Mucosa of gallbladder (tissue), 1 donor: ENCODE measurements at regions not wholly inside any gene's neighbourhood (a gene's known extent, or its start where the extent isn't known, plus 50 kb on each side); places are given as distances from the start of the nearest gene placed in this dataset.

Source experiments
- DNase-seq: peaks from one replicate; pipeline ENCODE4 v3.0.0-alpha.2; 2020; ENCODE audit warnings: low spot score
- donor health status: DM: no; HTN: no; CAD: no.

DNA sequence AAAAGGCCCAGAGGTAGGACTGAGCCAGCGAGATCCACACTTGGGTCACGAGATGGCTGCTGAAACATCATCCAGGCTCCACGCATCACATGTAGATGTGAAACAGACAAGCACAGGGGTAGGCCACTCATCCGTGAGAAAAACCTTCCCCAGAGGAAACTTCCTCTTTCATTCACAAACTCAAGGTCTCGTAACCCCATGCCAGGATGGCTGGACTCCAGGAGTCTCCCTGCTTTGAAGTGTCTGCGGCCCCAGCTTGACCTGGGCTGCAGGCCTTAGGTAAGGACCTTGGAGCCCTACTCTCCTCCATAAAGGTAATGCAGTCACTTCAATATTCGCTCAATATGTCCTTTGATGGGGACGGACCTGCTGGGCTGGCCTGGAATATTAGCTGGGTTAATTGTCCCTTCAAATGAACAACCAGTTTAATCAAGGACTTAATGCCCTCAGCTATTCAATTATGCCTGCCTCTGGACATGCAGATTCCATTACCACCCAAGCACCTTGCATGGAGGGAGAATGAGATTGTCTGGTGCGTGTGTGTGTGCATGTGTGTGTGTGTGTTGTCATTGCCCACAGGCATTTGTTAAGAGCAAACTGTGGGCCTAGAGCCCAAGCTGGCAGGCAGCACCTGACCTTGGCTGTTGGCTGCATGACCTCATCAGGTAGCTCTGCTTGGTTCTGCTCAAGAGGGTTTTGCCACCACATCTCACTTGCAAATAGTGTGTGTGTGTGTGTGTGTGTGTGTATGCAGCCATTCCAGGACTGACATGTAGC lies 186.9 kb upstream of the TLE3 start:
- DNase-seq: no peak

DNA sequence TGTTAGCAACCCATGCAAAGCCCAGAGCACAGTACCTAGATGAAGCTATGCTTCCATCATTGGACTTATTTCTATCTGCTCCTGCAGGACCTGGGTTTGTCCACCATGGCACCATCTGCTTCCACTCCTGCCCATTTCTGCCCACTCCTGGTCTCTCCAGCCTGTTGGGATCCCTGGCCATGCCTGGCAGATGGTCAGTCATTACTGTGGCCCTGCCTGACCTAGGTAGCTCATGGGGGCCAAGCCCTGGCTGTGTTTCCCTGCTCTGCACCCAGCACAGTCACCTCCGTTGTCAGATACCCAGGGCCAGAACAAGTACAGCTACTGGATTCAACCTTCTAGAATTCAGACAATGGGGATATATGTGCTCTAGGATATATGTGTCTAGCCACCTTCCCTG lies 185.8 kb upstream of the TLE3 start:
- DNase-seq: no peak

GRCh38 chr15:70281811-70282307 lies 184.1 kb upstream of the TLE3 start:
- DNase-seq: no peak

- no peak for DNase-seq
Observed at GRCh38 chr15:70281261-70281810, 183.6 kb upstream of the TLE3 start.

DNA sequence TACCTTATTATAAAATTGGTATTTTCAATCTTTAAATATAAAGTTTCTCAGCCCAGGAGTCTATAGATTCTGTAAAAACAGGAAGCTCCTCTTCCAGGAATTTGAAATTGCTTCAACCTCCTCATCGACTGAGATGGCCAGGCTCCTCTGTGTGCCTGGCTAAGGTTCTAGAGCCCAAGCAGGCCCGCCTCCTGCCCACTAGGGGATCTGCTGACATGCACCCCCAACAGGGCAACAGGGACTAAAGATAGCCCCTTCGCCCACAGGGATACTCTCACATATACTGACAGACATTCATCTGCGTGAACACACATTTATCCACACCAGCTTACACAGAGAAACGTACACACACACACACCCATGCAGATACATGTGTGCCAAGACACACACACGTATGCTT lies 183.1 kb upstream of the TLE3 start:
- DNase-seq: no peak

GRCh38 chr15:70279096-70279495 lies 181.4 kb upstream of the TLE3 start:
- no peak for DNase-seq

DNA sequence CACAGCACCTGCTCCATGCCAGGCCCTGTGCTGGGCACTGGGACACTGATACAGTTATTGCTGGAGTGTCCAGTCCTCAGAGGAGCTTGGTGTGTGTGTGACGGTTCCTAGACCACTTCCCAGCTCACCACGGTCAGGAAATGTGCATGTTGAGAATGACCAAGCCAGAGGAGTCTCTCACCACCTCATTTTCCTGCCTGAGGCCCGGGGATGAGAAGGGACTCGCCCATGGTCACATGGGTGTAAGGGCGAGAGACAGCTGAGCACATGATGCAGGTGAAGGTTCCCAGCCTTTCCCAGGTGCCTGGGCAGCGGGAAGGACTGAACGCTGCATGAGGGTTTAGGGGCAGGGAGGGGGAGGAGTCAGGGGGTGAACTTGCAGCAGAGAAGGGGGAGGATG lies 180.9 kb upstream of the TLE3 start:
- DNase-seq: no peak

GRCh38 chr15:70277556-70277955 lies 179.8 kb upstream of the TLE3 start:
- DNase-seq: no peak

- no peak for DNase-seq
Observed at GRCh38 chr15:70276401-70276800, 178.7 kb upstream of the TLE3 start.

- no peak for DNase-seq
Observed at GRCh38 chr15:70275461-70276138, 177.9 kb upstream of the TLE3 start.

DNA sequence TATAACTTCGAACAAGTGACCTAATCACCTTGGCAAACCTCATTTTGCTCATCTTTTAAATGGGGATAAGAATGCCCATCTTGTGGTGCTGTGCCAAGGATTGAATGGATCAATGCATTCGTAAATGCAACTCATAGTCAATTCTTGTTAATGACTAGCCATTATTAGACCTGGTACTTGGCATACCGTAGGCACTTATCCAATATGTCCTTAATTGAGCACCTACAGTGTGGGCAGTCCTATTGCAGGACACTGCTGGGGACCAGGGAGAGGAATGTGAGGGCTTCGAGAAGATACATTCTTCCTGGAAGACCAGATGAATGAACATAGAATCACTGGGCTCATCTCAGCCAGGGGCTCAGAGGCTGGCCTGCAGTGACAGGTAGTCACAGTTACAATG lies 177.2 kb upstream of the TLE3 start:
- no peak for DNase-seq

DNA sequence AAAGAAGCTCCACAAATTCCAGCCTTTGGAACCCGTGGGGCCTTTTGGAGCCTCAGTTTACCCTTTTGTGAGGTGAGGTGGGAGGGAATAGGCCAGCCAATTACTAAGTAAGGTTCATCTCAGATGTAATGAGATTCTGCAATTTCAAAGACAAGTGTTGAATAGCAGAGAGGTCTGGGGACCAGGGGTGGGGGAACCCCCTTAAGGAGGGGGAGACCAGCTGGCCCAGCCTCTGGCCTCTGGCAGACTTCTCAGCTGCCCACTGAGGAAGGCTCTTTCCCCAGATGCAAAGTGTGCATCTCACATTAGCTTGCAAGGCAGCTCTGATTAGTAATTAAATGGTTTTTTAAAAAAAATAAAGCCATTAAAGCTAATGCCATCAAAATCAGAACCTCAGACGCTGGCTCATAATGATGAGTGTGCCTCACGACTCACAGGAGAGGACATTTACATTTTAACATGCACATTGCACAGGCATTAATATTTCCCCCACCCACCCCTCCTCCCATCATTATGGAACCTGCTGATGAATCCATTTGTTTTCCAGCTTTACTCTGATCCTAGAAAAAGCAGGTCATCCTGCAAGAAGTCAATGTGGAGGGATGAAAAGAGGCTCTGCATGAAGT lies 176.7 kb upstream of the TLE3 start:
- DNase-seq: no peak

- no peak for DNase-seq
Observed at GRCh38 chr15:70273808-70274207, 176.1 kb upstream of the TLE3 start.

GRCh38 chr15:70272565-70273355 lies 175.0 kb upstream of the TLE3 start:
- DNase-seq: no peak

DNA sequence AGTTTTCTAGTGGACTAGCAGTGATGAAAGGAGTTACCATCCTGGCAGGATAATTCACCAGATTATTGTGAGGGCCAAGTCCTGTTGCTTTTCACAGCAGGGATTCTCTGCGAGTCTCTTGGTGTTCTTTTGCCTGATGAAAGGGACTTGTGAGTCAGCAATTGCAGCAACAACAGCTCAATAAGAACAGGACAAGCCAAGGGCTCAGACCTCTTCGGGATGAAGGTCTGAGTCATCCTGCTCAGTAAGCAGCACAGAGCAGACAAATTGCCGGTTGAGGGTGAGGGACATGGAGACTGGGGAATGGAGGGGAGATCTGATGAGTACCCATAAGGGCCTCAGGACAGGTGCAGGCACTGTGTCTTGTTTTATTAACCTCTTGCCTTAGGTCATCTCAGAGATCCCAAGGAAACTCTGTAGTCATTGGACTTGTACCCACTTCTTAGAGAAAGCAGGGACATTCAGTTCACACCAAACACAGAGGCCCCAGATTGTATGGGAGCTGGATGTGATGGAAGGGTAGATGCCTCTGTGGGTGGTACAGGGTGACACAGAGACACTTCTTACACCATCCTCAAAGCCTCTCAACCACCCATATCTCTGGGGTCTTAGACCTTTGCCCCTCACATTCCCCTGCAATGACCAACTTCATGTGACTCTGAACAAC lies 173.8 kb upstream of the TLE3 start:
- DNase-seq: peak; percentile 61

- DNase-seq: no peak
Observed at GRCh38 chr15:70270752-70271111, 173.0 kb upstream of the TLE3 start.

DNA sequence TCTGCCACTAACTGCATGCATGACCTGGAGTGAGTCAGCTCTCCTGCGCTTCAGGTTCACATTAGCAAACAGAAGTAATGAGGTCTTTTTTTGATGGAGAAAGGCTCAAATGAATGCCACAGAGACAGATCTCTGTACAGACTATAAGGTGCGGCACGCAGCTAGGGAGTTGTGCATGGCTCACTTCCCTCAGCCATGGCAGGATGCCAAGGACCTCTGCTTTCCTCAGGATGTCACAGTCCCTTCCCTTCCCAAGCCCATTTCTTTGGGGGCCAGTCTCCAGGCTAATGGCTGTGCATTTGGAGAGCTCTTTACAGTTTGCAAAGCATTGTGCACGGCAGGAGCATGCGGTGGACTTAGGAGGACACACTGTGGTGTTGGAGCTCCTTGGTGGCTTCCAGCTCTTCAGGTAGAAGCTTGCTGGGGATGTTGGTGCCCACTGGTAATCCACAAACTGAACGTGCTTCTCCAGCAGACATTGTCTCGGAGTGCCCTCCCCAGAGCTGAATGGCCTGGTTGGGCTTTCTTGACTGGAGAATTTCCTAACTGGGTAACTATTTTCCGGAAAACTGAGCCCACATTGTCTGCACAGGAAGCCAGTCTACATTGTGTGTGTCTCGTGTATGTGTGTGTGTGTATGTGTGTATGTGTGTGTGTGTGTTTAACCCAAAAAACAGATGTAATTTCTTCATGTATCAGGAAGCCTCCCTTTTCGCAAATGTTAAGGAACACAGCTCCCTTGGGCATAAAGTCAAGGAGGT lies 172.5 kb upstream of the TLE3 start:
- no peak for DNase-seq

GRCh38 chr15:70269311-70269911 lies 171.7 kb upstream of the TLE3 start:
- no peak for DNase-seq

GRCh38 chr15:70268698-70269251 lies 171.1 kb upstream of the TLE3 start:
- DNase-seq: no peak

DNA sequence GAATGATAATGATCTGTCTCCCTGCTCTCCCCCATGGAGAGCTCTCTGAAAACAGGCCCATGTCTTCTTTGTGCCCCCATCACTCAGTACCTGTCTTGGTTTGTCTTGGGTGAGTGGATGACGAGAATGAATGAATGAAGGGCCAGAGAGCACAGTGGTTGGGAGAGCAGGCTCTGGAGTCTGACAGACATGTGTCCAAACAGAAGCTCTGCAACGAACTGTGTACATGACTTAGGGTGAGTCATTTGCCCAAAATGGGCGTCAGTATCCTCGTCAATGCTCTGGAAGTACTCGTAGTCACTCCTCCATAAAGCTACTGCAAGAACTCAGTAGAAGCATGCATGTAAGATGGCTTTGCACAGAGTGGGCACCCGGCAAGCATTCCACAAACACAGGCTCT lies 170.2 kb upstream of the TLE3 start:
- DNase-seq: no peak
